ENCODE measurements at regions not wholly inside any gene's neighbourhood (a gene's known extent, or its start where the extent isn't known, plus 50 kb on each side); places are given as distances from the start of the nearest gene placed in this dataset.

DNA sequence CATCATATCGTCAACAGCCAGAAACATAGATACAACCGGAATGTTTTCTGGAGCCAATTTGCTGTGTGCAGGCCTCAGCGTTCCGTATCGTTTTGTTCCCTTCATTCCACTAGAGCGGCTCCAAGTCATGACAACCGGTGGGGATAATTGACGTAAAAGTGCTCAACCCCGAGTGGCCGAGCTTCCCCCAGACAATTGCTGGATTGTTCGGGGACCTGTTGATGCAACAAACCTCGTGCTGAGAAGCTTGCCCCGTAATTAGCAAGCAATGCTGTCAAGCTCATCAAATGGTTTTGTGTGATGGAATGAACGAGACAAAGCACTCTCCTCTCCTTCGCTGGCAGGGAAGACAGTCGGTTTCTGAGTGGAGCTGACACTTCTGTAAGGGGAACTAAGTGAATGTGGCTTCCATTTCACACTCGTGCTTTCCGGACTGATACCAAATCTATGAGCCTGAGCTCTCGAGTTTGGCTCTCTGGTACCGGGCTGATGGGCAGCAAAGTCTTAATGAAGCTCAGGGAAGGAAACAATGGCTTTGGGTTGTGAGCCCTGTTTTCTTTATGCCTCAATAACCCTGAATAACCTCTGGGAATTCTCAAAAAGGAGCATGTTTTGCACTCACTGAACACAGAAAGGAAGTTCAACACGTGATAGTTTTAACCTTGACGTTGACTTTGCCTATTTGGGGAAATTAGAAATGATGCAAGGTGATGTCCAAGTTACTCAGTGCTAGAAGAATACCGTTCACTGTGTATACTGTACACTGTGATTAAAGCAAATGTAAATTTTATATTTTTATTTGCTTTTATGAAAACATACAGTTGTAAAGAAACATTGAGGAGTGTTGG is 220.5 kb downstream of the BAMBI start:
- no peaks in the 10 kb centered on the region for H3K36me3 ChIP-seq (ENCODE audit: control insufficient read depth in 2 of 2, extremely low read depth in 1 of 2, insufficient read depth in 2 of 2, low read length in 2 of 2)
- no peaks in the 10 kb centered on the region for H3K4me1 ChIP-seq (ENCODE audit: control insufficient read depth, extremely low read depth, insufficient read depth, low read length)
- FAIRE-seq (no peak), DNase-seq (ENCODE audit: low read depth, low spot score) (no peak)
- H3K27me3 ChIP-seq (ENCODE audit: control insufficient read depth, extremely low read depth, insufficient read depth, low read length), result no peaks in the 10 kb centered on the region
- H3K9me3 ChIP-seq (ENCODE audit: control insufficient read depth, low read depth, low read length), result no peaks in the 10 kb centered on the region
- H3K4me2 ChIP-seq (ENCODE audit: control insufficient read depth, extremely low read depth, insufficient read depth, low read depth, low read length), result no peak overlapping the region
- H3K27ac ChIP-seq (ENCODE audit: control insufficient read depth, insufficient read depth, low read length), result no peak overlapping the region
- dilution Hi-C loops (cut with MboI; ENCODE audit: extremely low pct_ligation_motif_present, low sequenced_read_pairs), result no loop called here
- no peak overlapping the region for H2AFZ ChIP-seq (ENCODE audit: control insufficient read depth, low read length)
- no peak overlapping the region for H3K9ac ChIP-seq (ENCODE audit: control insufficient read depth, extremely low read depth, insufficient read depth, low read length)
- H3K79me2 ChIP-seq (ENCODE audit: control insufficient read depth, insufficient read depth, low read length), result no peaks in the 10 kb centered on the region
- no peak overlapping the region for H3K4me3 ChIP-seq (ENCODE audit: control insufficient read depth in 2 of 3, extremely low read depth in 1 of 3, insufficient read depth in 2 of 3, low read depth in 1 of 3, low read length in 3 of 3)
- H3K9me1 ChIP-seq (ENCODE audit: control insufficient read depth, extremely low read depth, insufficient read depth, low read length), result no peaks in the 10 kb centered on the region
- no peaks in the 10 kb centered on the region for H4K20me1 ChIP-seq (ENCODE audit: control insufficient read depth, extremely low read depth, insufficient read depth, low read length)
- TF ChIP-seq EZH2 (IDR thresholded peaks at IDR 0.05; ENCODE audit: low read length) (no peak), CTCF (optimal IDR thresholded peaks at IDR 0.05 in 1 of 3, IDR thresholded peaks at IDR 0.05 in 1 of 3, conservative IDR thresholded peaks at IDR 0.05 in 1 of 3; ENCODE audit: extremely low read depth in 1 of 3, insufficient read depth in 2 of 3, low read length in 3 of 3) (no peak)

GRCh38 chr10:28902215-28902614 is 224.9 kb downstream of the BAMBI start:
- TF ChIP-seq EZH2 (IDR thresholded peaks at IDR 0.05; ENCODE audit: low read length) (no peak), CTCF (optimal IDR thresholded peaks at IDR 0.05 in 1 of 3, IDR thresholded peaks at IDR 0.05 in 1 of 3, conservative IDR thresholded peaks at IDR 0.05 in 1 of 3; ENCODE audit: extremely low read depth in 1 of 3, insufficient read depth in 2 of 3, low read length in 3 of 3) (no peak)
- H3K4me1 ChIP-seq (ENCODE audit: control insufficient read depth, extremely low read depth, insufficient read depth, low read length), result no peaks in the 10 kb centered on the region
- H3K27ac ChIP-seq (ENCODE audit: control insufficient read depth, insufficient read depth, low read length), result no peak overlapping the region
- no peak overlapping the region for H3K4me3 ChIP-seq (ENCODE audit: control insufficient read depth in 2 of 3, extremely low read depth in 1 of 3, insufficient read depth in 2 of 3, low read depth in 1 of 3, low read length in 3 of 3)
- H4K20me1 ChIP-seq (ENCODE audit: control insufficient read depth, extremely low read depth, insufficient read depth, low read length), result no peaks in the 10 kb centered on the region
- dilution Hi-C loops (cut with MboI; ENCODE audit: extremely low pct_ligation_motif_present, low sequenced_read_pairs), result no loop called here
- no peaks in the 10 kb centered on the region for H3K36me3 ChIP-seq (ENCODE audit: control insufficient read depth in 2 of 2, extremely low read depth in 1 of 2, insufficient read depth in 2 of 2, low read length in 2 of 2)
- DNase-seq (ENCODE audit: low read depth, low spot score) (no peak), FAIRE-seq (no peak)
- H3K9me1 ChIP-seq (ENCODE audit: control insufficient read depth, extremely low read depth, insufficient read depth, low read length), result no peaks in the 10 kb centered on the region
- H3K9me3 ChIP-seq (ENCODE audit: control insufficient read depth, low read depth, low read length), result no peaks in the 10 kb centered on the region
- H3K9ac ChIP-seq (ENCODE audit: control insufficient read depth, extremely low read depth, insufficient read depth, low read length), result no peak overlapping the region
- no peak overlapping the region for H2AFZ ChIP-seq (ENCODE audit: control insufficient read depth, low read length)
- H3K4me2 ChIP-seq (ENCODE audit: control insufficient read depth, extremely low read depth, insufficient read depth, low read depth, low read length), result no peak overlapping the region
- no peaks in the 10 kb centered on the region for H3K79me2 ChIP-seq (ENCODE audit: control insufficient read depth, insufficient read depth, low read length)
- no peaks in the 10 kb centered on the region for H3K27me3 ChIP-seq (ENCODE audit: control insufficient read depth, extremely low read depth, insufficient read depth, low read length)
